ENCODE measurements at regions not wholly inside any gene's neighbourhood (a gene's known extent, or its start where the extent isn't known, plus 50 kb on each side); places are given as distances from the start of the nearest gene placed in this dataset.

DNA sequence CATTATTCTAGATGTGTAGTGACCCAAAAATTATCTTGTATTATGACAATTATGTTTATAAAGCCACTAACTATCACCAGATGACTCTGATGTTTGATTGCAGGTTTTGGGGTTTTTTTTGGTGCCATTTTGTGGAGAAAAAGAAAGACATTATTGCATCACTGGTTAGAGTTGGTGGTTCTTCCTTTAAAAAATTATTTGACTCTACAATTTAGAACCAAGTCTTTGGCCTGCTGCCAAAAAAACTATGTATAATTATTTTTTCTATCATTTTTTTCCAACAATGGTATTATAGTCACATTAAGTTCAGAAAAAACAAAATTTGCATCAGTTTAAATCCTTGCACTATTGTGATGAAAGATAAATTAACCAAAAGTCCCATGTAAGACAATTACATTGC lies 258.6 kb upstream of the GRM7 start:
- Histone ChIP-seq H3K4me3 (no peak overlapping the region), H3K27me3 (no peaks in the 10 kb centered on the region), H3K4me1 (no peaks in the 10 kb centered on the region), H3K27ac (no peak overlapping the region), H3K36me3 (no peaks in the 10 kb centered on the region), H3K9me3 (peaks cover 0 to 14% (median 0%) of the 10 kb centered on the region in 4 donors)
- intact Hi-C loops (cut with DNase I; ENCODE audit: low total_unique reads) = no loop called here
- no peak for DNase-seq
- TF ChIP-seq POLR2AphosphoS5 (IDR thresholded peaks at IDR 0.05) = no peak
- no peak for TF ChIP-seq POLR2A (IDR thresholded peaks at IDR 0.05)
- TF ChIP-seq EP300 (IDR thresholded peaks at IDR 0.05) = no peak
- TF ChIP-seq CTCF (IDR thresholded peaks at IDR 0.05) = no peak

GRCh38 chr3:6605227-6605626 lies 255.7 kb upstream of the GRM7 start:
- H3K9me3 ChIP-seq = peaks cover 0 to 7% (median 0%) of the 10 kb centered on the region in 4 donors
- no peak overlapping the region for H3K27ac ChIP-seq
- H3K4me1 ChIP-seq = no peaks in the 10 kb centered on the region
- intact Hi-C loops (cut with DNase I; ENCODE audit: low total_unique reads) = no loop called here
- DNase-seq = no peak
- H3K4me3 ChIP-seq = no peak overlapping the region
- H3K27me3 ChIP-seq = no peaks in the 10 kb centered on the region
- 57 to 74% (median 67%) methylated on average over 3 of the region's 3 CpGs for WGBS, 5 donors
- no peaks in the 10 kb centered on the region for H3K36me3 ChIP-seq
- TF ChIP-seq POLR2A (IDR thresholded peaks at IDR 0.05) = no peak
- TF ChIP-seq EP300 (IDR thresholded peaks at IDR 0.05) = no peak
- TF ChIP-seq CTCF (IDR thresholded peaks at IDR 0.05) = no peak

DNA sequence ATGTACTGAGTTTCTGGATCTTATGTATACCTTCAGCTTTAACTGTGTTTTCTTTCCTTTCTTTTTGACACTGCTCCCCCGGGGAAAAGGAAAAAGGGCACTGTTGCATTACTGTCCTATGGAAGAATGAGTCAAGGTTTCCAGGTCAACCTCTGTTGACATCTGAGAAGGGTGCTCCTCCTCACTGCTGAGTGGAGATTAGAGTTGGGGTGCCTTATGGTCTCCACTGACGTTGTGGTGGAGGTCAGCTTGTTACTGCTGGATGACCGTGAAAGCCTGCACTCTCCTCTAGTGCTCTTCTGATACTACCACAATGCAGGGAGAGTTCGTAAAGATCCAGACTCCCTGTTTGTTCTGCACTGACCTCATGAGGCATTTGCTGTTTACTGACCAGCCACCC lies 252.1 kb upstream of the GRM7 start:
- H3K4me3 ChIP-seq = no peak overlapping the region
- H3K36me3 ChIP-seq = no peaks in the 10 kb centered on the region
- TF ChIP-seq EP300 (IDR thresholded peaks at IDR 0.05) (no peak), POLR2AphosphoS5 (IDR thresholded peaks at IDR 0.05) (no peak), POLR2A (IDR thresholded peaks at IDR 0.05) (no peak), CTCF (IDR thresholded peaks at IDR 0.05) (no peak)
- intact Hi-C loops (cut with DNase I; ENCODE audit: low total_unique reads) = no loop called here
- H3K27ac ChIP-seq = no peak overlapping the region
- 46 to 72% (median 53%) methylated on average over 4 of the region's 4 CpGs; no CpG with 5 or more reads in 1 of the 5 donors for WGBS, 5 donors
- H3K27me3 ChIP-seq = no peaks in the 10 kb centered on the region
- no peaks in the 10 kb centered on the region for H3K4me1 ChIP-seq
- peaks cover 0 to 7% (median 0%) of the 10 kb centered on the region in 4 donors for H3K9me3 ChIP-seq
- DNase-seq = no peak

- DNase-seq = no peak
- no peak overlapping the region for H3K4me3 ChIP-seq
- peaks cover 0 to 19% (median 2%) of the 10 kb centered on the region in 4 donors for H3K9me3 ChIP-seq
- 82 to 91% (median 84%) methylated on average over 4 of the region's 4 CpGs; no CpG with 5 or more reads in 1 of the 5 donors for WGBS, 5 donors
- no peak overlapping the region for H3K27ac ChIP-seq
- TF ChIP-seq POLR2AphosphoS5 (IDR thresholded peaks at IDR 0.05) = no peak
- TF ChIP-seq CTCF (IDR thresholded peaks at IDR 0.05) = no peak
- TF ChIP-seq EP300 (IDR thresholded peaks at IDR 0.05) = no peak
- no peak for TF ChIP-seq POLR2A (IDR thresholded peaks at IDR 0.05)
- intact Hi-C loops (cut with DNase I; ENCODE audit: low total_unique reads) = no loop called here
- H3K36me3 ChIP-seq = no peaks in the 10 kb centered on the region
- no peaks in the 10 kb centered on the region for H3K4me1 ChIP-seq
- no peaks in the 10 kb centered on the region for H3K27me3 ChIP-seq
Observed at GRCh38 chr3:6612034-6612616, 248.8 kb upstream of the GRM7 start.

Measured in stomach (tissue), 8 donors.